Thyroid gland (tissue), 4 donors: ENCODE measurements at regions not wholly inside any gene's neighbourhood (a gene's known extent, or its start where the extent isn't known, plus 50 kb on each side); places are given as distances from the start of the nearest gene placed in this dataset.

ENCODE experiments used
- DNase-seq, 2 donors: peaks; one replicate each; pipeline ENCODE4 v3.0.0-alpha.2; 2019
- H3K27ac ChIP-seq, 3 donors: fragments of 200-600 bp; sonication (generic); 1 replicate in 2 of 3; 2 replicates in 1 of 3; pipeline ENCODE4 v1.5.1; 2016 to 2019; ENCODE audit warnings: mild to moderate bottlenecking in 1 of 3, moderate library complexity in 1 of 3
- H3K27me3 ChIP-seq: fragments of 200-600 bp; sonication (generic); one replicate; pipeline ENCODE4 v1.5.1; 2019
- H3K36me3 ChIP-seq, 2 donors: fragments of 200-600 bp; sonication (generic); one replicate each; pipeline ENCODE4 v1.5.1; 2016 to 2019
- H3K4me1 ChIP-seq, 2 donors: fragments of 200-600 bp; sonication (generic); one replicate each; pipeline ENCODE4 v1.5.1; 2017 to 2019
- H3K4me3 ChIP-seq, 3 donors: fragments of 200-600 bp; sonication (generic); replicated peaks in 1 of 3; 1 replicate in 2 of 3; 2 replicates in 1 of 3; pipeline ENCODE4 v1.5.1; 2016; ENCODE audit warnings: mild to moderate bottlenecking in 1 of 3
- H3K9me3 ChIP-seq: fragments of 200-600 bp; sonication (generic); one replicate; pipeline ENCODE4 v1.5.1; 2017
- POLR2A ChIP-seq, 2 donors: fragments of 450-650 bp; IDR thresholded peaks; one replicate each; pipeline ENCODE4 v1.6.1; 2017; ENCODE audit warnings: antibody characterized with exemption in 2 of 2, mild to moderate bottlenecking in 2 of 2, moderate library complexity in 1 of 2
- WGBS, 2 donors: methylation state at CpG; one replicate each; pipeline ENCODE4 v1.1.5; 2017; 5-methylcytosine and 5-hydroxymethylcytosine counted together
- intact Hi-C: fragments of 100-400 bp; cut with DNase I; formaldehyde crosslinking; loops from one replicate; pipeline ENCODE4 v1.15.1; 2023
- TF ChIP-seq, protein P1 (sequence below), 6 experiments: fragments of 200-600 bp in 3 of 6; fragments of 450-650 bp in 3 of 6; sonication (generic) in 3 of 6; IDR thresholded peaks; one replicate each; pipeline ENCODE4 v1.5.1; 2016 to 2019; ENCODE audit warnings: antibody characterized with exemption in 6 of 6, mild to moderate bottlenecking in 2 of 6, inconsistent platforms in 1 of 6, moderate library complexity in 1 of 6

DNA sequence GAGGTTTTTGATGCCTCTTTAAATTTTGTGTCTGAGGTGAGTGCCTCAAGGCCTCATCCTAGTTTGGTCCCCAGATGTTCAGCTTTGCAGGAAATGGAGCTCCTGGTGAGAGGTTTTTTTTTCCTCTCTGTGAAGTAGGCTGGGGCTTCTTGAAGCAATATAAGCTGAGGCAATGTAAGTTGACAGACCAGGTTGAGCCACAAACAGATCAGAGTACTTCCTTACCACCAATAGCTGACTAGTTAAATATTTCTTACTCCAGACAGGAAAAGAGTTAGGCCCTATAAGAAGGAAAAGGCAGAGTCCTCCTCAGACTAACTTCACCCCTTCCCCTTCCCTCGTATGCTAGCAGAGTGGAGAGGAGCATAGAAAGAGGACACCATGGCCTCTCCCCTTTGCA lies 341.0 kb downstream of the LMO4 start:
- DNase-seq, result no peak
- Histone ChIP-seq H3K36me3 (no peaks in the 10 kb centered on the region), H3K27ac (no peak overlapping the region), H3K9me3 (no peaks in the 10 kb centered on the region), H3K27me3 (no peaks in the 10 kb centered on the region), H3K4me1 (no peaks in the 10 kb centered on the region), H3K4me3 (no peak overlapping the region)
- 77 to 92% methylated on average over 1 of the region's 1 CpG for WGBS, 2 donors
- TF ChIP-seq POLR2A (IDR thresholded peaks at IDR 0.05), result no peak
- TF ChIP-seq, protein P1, sequence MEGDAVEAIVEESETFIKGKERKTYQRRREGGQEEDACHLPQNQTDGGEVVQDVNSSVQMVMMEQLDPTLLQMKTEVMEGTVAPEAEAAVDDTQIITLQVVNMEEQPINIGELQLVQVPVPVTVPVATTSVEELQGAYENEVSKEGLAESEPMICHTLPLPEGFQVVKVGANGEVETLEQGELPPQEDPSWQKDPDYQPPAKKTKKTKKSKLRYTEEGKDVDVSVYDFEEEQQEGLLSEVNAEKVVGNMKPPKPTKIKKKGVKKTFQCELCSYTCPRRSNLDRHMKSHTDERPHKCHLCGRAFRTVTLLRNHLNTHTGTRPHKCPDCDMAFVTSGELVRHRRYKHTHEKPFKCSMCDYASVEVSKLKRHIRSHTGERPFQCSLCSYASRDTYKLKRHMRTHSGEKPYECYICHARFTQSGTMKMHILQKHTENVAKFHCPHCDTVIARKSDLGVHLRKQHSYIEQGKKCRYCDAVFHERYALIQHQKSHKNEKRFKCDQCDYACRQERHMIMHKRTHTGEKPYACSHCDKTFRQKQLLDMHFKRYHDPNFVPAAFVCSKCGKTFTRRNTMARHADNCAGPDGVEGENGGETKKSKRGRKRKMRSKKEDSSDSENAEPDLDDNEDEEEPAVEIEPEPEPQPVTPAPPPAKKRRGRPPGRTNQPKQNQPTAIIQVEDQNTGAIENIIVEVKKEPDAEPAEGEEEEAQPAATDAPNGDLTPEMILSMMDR (IDR thresholded peaks at IDR 0.05), result no peak
- intact Hi-C loops, result no loop called here

DNA sequence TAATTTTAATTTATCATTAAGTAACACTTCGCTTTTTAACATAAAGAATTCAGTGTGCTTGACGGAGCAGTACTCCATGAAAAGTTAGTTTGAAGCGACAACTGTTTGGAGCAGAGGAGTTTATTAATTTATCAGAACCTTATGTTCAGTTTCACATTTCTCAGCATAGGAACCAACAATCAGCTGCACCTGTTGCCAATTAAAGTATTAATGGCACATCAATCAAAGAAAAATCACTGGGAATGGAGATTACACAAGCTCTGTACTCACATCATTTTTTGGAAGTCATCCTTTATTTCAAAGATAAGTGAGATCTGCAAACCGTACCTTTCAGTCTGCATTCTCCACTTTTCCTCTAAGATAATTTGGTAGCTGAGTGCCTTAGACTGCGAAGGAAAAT lies 344.6 kb downstream of the LMO4 start:
- H3K36me3 ChIP-seq, result no peaks in the 10 kb centered on the region
- intact Hi-C loops, result no loop called here
- 90 to 94% methylated on average over 5 of the region's 5 CpGs for WGBS, 2 donors

DNA sequence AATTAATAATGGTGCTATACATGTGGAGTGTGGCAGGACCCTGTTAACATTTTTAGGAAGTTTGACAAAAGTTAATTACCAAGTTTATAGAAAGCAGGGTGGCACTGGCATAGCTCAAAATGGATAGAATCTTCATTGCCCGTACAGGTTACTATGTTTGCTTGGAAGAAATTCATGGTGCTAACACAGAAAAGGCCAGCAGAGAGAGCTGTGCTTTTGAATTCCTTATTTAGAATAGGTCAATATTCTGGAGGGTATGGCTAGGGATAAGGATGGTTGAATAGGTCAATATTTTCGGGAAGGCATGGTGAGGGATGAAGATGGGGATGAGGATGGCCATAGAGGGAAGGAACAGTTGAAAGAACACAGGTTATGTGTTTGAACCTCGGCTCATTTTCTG lies 345.1 kb downstream of the LMO4 start:
- H3K36me3 ChIP-seq, result no peaks in the 10 kb centered on the region
- intact Hi-C loops, result no loop called here
- DNase-seq, result no peak
- H3K4me1 ChIP-seq, result no peaks in the 10 kb centered on the region
- H3K9me3 ChIP-seq, result no peaks in the 10 kb centered on the region
- WGBS, 2 donors, result 83 to 88% methylated on average over 3 of the region's 3 CpGs
- no peak for TF ChIP-seq POLR2A (IDR thresholded peaks at IDR 0.05)
- TF ChIP-seq, protein P1 (IDR thresholded peaks at IDR 0.05), result no peak
- no peak overlapping the region for H3K27ac ChIP-seq
- no peaks in the 10 kb centered on the region for H3K27me3 ChIP-seq
- no peak overlapping the region for H3K4me3 ChIP-seq

More for the DNA sequence above, 344.6 kb downstream of the LMO4 start:
- no peak overlapping the region for H3K4me3 ChIP-seq
- TF ChIP-seq, protein P1 (IDR thresholded peaks at IDR 0.05), result no peak
- no peak for TF ChIP-seq POLR2A (IDR thresholded peaks at IDR 0.05)
- H3K9me3 ChIP-seq, result no peaks in the 10 kb centered on the region
- H3K27ac ChIP-seq, result no peak overlapping the region
- H3K27me3 ChIP-seq, result no peaks in the 10 kb centered on the region
- no peak for DNase-seq
- no peaks in the 10 kb centered on the region for H3K4me1 ChIP-seq

DNA sequence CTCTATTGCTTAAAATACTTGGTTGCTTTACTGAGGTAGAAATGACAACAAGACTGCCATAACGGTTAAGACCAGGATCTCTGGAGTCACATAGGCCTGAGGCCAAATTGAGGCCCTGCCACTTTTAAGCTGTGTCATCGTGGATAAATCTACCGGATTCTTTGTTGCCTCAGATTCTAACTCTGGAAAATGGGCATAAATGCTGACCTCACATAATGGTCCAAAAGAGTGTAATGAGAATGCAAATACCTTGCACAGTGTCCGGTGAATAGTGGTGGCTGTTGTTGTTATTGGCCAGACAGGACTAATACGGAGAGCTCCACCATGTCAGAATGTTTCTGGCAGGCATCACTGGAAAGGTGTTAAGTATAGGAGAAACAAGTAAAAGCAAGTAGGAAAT lies 346.1 kb downstream of the LMO4 start:
- WGBS, 2 donors, result 93% methylated on average over 5 of the region's 5 CpGs
- TF ChIP-seq, protein P1 (IDR thresholded peaks at IDR 0.05), result no peak
- TF ChIP-seq POLR2A (IDR thresholded peaks at IDR 0.05), result no peak
- H3K9me3 ChIP-seq, result no peaks in the 10 kb centered on the region
- H3K27me3 ChIP-seq, result no peaks in the 10 kb centered on the region
- H3K4me3 ChIP-seq, result no peak overlapping the region
- DNase-seq, result no peak
- H3K4me1 ChIP-seq, result no peaks in the 10 kb centered on the region
- no peak overlapping the region for H3K27ac ChIP-seq
- intact Hi-C loops, result no loop called here
- H3K36me3 ChIP-seq, result no peaks in the 10 kb centered on the region

DNA sequence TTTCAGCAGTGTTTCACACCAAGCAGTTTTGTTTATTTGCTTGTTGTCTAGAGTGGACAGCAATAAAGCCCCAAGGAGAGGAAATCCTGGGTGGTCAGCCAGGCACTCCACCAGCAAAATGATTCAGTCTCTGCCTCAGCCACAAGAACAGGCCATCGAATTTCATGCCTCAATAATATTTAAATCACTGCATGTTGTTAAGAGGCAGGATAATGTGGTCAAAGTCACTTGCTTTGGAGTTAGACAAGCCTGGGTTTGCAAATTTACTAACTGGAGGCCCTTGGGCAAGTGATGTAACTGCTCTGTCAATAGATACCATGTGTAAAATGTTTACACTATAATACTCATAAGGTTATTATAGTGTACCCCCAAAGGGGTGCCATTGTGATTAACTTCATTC lies 349.6 kb downstream of the LMO4 start:
- intact Hi-C loops, result no loop called here
- Histone ChIP-seq H3K9me3 (no peaks in the 10 kb centered on the region), H3K4me3 (no peak overlapping the region), H3K27me3 (no peaks in the 10 kb centered on the region), H3K4me1 (no peaks in the 10 kb centered on the region), H3K27ac (no peak overlapping the region), H3K36me3 (no peaks in the 10 kb centered on the region)
- TF ChIP-seq POLR2A (IDR thresholded peaks at IDR 0.05), result no peak
- TF ChIP-seq, protein P1 (IDR thresholded peaks at IDR 0.05), result no peak
- DNase-seq, result no peak
- 17 to 35% methylated on average over 1 of the region's 1 CpG for WGBS, 2 donors
